ENCODE measurements at regions not wholly inside any gene's neighbourhood (a gene's known extent, or its start where the extent isn't known, plus 50 kb on each side); places are given as distances from the start of the nearest gene placed in this dataset.

GRCh38 chr9:79477955-79478771 is 93.6 kb upstream of the TLE4 start:
- no peak for DNase-seq
- intact Hi-C loops (cut with DNase I) = no loop called here
- TF ChIP-seq CTCF (IDR thresholded peaks at IDR 0.05) (no peak), POLR2A (IDR thresholded peaks at IDR 0.05) (no peak)

GRCh38 chr9:79480639-79481038 is 91.1 kb upstream of the TLE4 start:
- WGBS, 2 donors = 32 to 49% methylated on average over 4 of the region's 4 CpGs
- Histone ChIP-seq H3K27me3 (no peaks in the 10 kb centered on the region), H3K36me3 (no peaks in the 10 kb centered on the region), H3K9me3 (no peaks in the 10 kb centered on the region), H3K4me3 (replicated peaks in 1 of 3) (no peak overlapping the region), H3K4me1 (peaks cover 3% of the 10 kb centered on the region in 2 donors), H3K27ac (no peak overlapping the region)
- intact Hi-C loops (cut with DNase I) = no loop called here
- no peak for TF ChIP-seq CTCF (IDR thresholded peaks at IDR 0.05)
- TF ChIP-seq POLR2A (IDR thresholded peaks at IDR 0.05) = no peak
- no peak for DNase-seq

More at GRCh38 chr9:79477955-79478771, 93.6 kb upstream of the TLE4 start:
- H3K4me3 ChIP-seq (replicated peaks in 1 of 3) = no peak overlapping the region
- WGBS, 2 donors = 85 to 87% methylated on average over 5 of the region's 5 CpGs
- no peaks in the 10 kb centered on the region for H3K27me3 ChIP-seq
- H3K36me3 ChIP-seq = no peaks in the 10 kb centered on the region
- no peak overlapping the region for H3K27ac ChIP-seq
- no peaks in the 10 kb centered on the region for H3K9me3 ChIP-seq
- H3K4me1 ChIP-seq = peaks cover 3% of the 10 kb centered on the region in 2 donors

GRCh38 chr9:79481846-79482477 is 89.8 kb upstream of the TLE4 start:
- Histone ChIP-seq H3K27me3 (no peaks in the 10 kb centered on the region), H3K27ac (no peak overlapping the region), H3K36me3 (no peaks in the 10 kb centered on the region), H3K4me3 (replicated peaks in 1 of 3) (no peak overlapping the region), H3K9me3 (no peaks in the 10 kb centered on the region), H3K4me1 (peaks cover 3% of the 10 kb centered on the region in 2 donors)
- WGBS, 2 donors = 47 to 70% methylated on average over 5 of the region's 5 CpGs
- DNase-seq = no peak
- intact Hi-C loops (cut with DNase I) = no loop called here
- TF ChIP-seq POLR2A (IDR thresholded peaks at IDR 0.05) = no peak
- no peak for TF ChIP-seq CTCF (IDR thresholded peaks at IDR 0.05)

GRCh38 chr9:79485258-79485657 is 86.5 kb upstream of the TLE4 start:
- no peak for DNase-seq
- TF ChIP-seq POLR2A (IDR thresholded peaks at IDR 0.05) (no peak), CTCF (IDR thresholded peaks at IDR 0.05) (no peak)
- intact Hi-C loops (cut with DNase I) = no loop called here
- no peak overlapping the region for H3K4me3 ChIP-seq (replicated peaks in 1 of 3)
- WGBS, 2 donors = 82 to 86% methylated on average over 3 of the region's 3 CpGs
- H3K27me3 ChIP-seq = no peaks in the 10 kb centered on the region
- H3K36me3 ChIP-seq = no peaks in the 10 kb centered on the region
- no peaks in the 10 kb centered on the region for H3K9me3 ChIP-seq
- no peak overlapping the region for H3K27ac ChIP-seq
- peaks cover 0 to 3% of the 10 kb centered on the region in 2 donors for H3K4me1 ChIP-seq

Data from thyroid gland (tissue), 4 donors.